RWPE1 (cell line): ENCODE measurements at regions not wholly inside any gene's neighbourhood (a gene's known extent, or its start where the extent isn't known, plus 50 kb on each side); places are given as distances from the start of the nearest gene placed in this dataset.

ENCODE experiments used
- CTCF ChIA-PET: fragments of 350-600 bp; sonication (Branson Sonifier 250); formaldehyde crosslinking; extraction: SDS; loops from one replicate; lab custom pipeline; 2021; lab: Yijun Ruan, JAX
- POLR2A ChIA-PET: fragments of 400-600 bp; formaldehyde crosslinking; extraction: SDS; loops from one replicate; lab custom pipeline; 2020; ENCODE audit warnings: antibody characterized with exemption; ENCODE audit not compliant: low non-redundant PET; lab: Yijun Ruan, JAX
- DNase-seq: peaks from one replicate; pipeline ENCODE4 v3.0.0; 2012; ENCODE audit warnings: low spot score
- H3K27ac ChIP-seq: fragments of 450-650 bp; 2 replicates; pipeline ENCODE4 v1.5.1; 2017
- CTCF ChIP-seq: fragments of 450-650 bp; conservative IDR thresholded peaks from 2 replicates; pipeline ENCODE4 v1.5.1; 2017; ENCODE audit warnings: low read depth, mild to moderate bottlenecking

GRCh38 chr13:44015811-44016210 is 136.1 kb downstream of the LACC1 start:
- no peak for DNase-seq
- no peak for TF ChIP-seq CTCF

GRCh38 chr13:44017756-44018309 is 138.1 kb downstream of the LACC1 start:
- TF ChIP-seq CTCF, result no peak
- POLR2A ChIA-PET, result no interaction called here
- CTCF ChIA-PET, result no interaction called here
- DNase-seq, result no peak
- H3K27ac ChIP-seq, result no peak overlapping the region

More at GRCh38 chr13:44015811-44016210, 136.1 kb downstream of the LACC1 start:
- ChIA-PET POLR2A (no interaction called here), CTCF (interaction anchor here (0.8 kb wide), 1 partner anchor 110 kb away, joined by 4 read pairs; no protein-coding TSS in a partner anchor)
- H3K27ac ChIP-seq, result no peak overlapping the region

- CTCF ChIA-PET, result no interaction called here
Observed at GRCh38 chr13:44019651-44020050, 139.9 kb downstream of the LACC1 start.

GRCh38 chr13:44021422-44021821 is 141.7 kb downstream of the LACC1 start:
- CTCF ChIA-PET, result no interaction called here
- no peak for DNase-seq
- H3K27ac ChIP-seq, result no peak overlapping the region
- TF ChIP-seq CTCF, result no peak
- POLR2A ChIA-PET, result no interaction called here

More at GRCh38 chr13:44019651-44020050, 139.9 kb downstream of the LACC1 start:
- POLR2A ChIA-PET, result no interaction called here
- TF ChIP-seq CTCF, result no peak
- no peak overlapping the region for H3K27ac ChIP-seq
- DNase-seq, result no peak

DNA sequence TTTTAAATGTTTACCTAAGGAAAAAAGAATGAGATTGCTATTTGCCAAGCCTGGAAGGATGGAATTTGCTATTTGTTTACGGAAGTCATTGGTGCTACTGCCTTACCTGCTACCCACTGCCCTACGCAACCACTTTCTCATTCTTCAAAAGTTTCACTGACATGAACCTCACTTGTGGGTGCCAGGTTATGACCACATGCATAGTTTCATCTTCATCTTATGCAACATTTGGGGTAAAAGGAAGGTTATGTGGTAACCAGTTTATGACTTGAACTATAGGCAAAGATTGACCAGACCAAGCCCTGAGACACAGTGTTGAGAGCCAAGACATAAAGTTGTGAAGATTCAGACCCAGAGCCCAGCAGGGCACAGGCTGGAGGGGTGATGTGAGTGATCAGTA is 142.5 kb downstream of the LACC1 start:
- POLR2A ChIA-PET, result no interaction called here
- DNase-seq, result no peak
- CTCF ChIA-PET, result no interaction called here

DNA sequence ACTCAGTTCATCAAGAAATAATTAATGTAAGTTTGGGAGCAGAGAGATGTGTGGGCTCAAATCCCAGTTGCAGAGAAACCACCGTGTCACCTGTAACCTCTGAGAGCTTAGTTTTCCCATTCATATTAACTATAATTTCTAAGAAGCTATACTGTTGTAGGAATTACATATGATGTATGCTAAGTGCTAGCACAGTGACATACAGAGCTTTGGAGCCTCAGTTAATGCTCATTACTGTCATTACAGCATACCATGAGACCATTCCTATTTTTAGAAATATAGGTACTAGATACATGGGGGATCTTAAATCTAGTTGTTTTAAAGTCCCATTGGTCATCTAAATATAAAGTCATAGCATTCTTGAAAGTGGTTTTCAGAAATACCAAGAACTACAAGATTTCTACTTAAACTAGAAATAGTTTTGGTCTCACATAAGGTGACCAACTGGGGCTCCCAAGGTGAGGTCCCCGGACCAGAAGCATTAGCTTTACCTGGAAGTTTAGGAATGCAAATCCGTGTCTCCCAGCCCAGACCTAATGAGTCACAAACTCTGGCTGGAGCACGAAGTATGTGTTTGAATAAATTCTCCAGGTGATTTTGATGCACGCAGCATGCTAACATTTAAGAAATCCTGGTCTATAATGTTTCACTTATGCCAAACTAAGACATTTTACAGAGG is 144.6 kb downstream of the LACC1 start:
- no peak for DNase-seq
- POLR2A ChIA-PET, result interaction anchor here (0.6 kb wide), 1 partner anchor 412 kb away, joined by 3 read pairs; no protein-coding TSS in a partner anchor
- CTCF ChIA-PET, result interaction anchor here (0.6 to 0.7 kb wide), 4 partner anchors 9 to 1146 kb away, joined by 3 to 5 read pairs (median 4); no protein-coding TSS in a partner anchor
- no peak overlapping the region for H3K27ac ChIP-seq
- no peak for TF ChIP-seq CTCF

More for the DNA sequence above, 142.5 kb downstream of the LACC1 start:
- TF ChIP-seq CTCF, result no peak
- H3K27ac ChIP-seq, result no peak overlapping the region
